ENCODE measurements at regions not wholly inside any gene's neighbourhood (a gene's known extent, or its start where the extent isn't known, plus 50 kb on each side); places are given as distances from the start of the nearest gene placed in this dataset.

DNA sequence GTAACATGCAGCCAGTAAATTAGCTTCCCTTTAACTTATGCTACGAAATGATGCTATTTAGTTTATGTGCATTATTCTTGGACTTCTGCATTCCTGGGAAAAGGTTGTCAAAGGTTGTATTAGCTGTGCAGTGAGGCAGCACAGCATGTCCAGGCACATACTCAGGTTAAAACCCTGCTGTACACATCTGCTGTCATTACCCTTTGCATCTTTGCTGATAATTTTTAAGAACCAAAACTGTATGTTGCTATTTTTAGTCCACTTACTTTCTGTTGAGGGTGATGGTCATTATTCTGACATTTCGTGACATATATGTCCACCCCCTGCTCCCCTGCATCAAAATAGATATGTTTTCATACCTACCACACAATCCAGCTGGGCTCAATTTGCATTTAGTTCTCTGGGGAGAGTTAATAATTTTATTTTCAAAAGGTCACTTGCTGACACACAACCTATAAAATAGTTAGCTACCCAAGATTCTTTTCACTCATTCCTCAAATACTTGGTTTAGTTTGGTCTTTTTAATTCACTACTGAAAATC, 142.5 kb upstream of the SPACA1 start:
- no peak for DNase-seq

DNA sequence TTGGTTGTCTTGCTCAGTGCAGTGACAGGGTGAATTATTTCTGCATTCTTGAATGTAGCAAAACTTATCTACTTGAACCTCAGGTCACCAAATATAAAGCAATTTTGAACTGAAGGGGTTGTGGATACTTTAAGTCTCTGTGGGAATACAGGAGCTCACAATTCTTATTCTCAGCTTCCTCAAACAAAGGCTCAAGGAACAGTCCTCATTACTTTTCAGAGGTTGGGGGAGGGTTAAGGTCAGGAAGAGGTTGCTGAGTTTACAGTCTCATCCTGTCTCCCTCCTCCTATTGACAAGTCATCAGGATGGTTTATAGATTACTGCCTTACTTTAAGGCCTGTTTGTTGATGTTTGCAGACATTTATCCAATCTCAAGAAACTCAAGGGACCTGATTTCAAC, 143.6 kb upstream of the SPACA1 start:
- no peak for DNase-seq

DNA sequence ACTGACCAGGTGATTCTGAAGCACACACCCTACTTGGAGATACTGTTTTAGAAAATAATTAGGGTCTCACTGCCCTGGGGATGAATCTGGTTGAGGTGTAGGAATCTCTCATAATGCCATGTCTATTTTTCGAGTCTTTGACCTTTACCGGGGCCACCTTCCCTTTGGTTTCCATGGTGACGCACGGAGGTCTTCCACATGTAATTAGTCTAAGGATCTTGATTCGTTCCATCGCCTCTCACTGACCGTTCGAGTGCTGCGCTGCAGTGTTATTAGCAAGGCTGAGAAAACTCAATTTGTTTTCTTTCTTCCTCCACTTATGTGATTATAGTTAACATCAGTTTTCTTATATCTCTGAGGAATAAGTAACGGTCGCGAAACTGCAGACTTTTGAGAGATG, 144.3 kb upstream of the SPACA1 start:
- no peak for DNase-seq

DNA sequence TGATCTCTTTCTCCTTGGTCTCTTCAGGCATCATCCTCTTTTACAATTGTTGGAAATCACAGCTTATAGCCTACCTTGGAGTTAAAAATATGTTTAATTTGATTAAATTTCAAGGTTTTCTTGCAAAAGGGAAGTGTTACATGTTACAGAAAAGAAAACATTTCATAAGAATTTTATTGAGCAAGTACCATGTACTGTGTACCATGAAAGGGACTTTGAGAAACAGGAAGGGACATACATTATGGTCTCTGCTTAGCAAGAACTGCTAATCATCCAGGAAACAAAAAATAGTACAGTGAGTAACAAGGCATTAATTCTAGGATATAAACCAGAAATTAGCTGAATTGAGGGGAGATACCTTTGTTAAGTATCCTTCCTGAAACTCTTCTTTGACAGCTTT, 145.3 kb upstream of the SPACA1 start:
- DNase-seq = no peak

DNA sequence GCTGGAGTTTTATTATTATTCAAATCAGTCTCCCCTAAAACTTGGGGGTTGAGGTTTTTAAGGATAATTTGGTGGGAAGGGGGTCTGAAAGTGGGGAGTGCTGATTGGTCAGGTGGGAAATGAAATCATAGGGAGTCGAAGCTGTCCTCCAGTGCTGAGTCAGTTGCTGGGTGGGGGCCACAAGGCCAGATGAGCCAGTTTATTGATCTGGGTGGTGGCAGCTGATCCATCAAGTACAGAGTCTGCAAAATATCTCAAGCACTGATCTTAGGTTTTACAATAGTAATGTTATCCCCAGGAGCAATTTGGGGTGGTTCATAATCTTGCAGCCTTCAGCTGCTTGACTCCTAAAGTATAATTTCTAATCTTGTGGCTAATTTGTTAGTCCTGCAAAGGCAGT, 146.0 kb upstream of the SPACA1 start:
- DNase-seq = no peak

DNA sequence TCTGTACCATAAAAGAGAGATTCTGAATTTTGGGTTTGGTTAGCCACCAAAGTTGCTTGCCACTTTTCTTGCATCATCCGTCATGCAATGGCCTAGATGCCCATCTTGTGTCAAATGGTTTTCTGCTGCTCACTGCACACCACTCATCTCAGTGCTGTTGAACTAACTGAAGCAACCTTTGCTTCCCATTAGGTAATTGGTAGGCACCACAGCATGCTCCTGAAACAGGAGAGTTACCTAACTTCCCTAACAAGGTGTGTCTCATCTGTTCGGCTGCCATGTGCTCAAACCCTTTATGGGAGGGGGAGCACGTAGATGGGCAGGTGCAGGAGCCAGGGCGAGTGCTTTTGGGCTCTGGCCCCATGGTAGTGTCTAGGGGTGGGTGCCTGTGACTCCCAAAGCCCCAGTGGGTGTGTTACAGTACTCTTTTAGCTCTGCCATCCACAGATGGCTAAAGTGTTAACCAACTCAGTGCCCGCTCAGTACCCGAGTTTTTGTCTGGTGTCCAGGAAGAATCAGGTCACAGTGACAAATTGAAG, 147.4 kb upstream of the SPACA1 start:
- no peak for DNase-seq

DNA sequence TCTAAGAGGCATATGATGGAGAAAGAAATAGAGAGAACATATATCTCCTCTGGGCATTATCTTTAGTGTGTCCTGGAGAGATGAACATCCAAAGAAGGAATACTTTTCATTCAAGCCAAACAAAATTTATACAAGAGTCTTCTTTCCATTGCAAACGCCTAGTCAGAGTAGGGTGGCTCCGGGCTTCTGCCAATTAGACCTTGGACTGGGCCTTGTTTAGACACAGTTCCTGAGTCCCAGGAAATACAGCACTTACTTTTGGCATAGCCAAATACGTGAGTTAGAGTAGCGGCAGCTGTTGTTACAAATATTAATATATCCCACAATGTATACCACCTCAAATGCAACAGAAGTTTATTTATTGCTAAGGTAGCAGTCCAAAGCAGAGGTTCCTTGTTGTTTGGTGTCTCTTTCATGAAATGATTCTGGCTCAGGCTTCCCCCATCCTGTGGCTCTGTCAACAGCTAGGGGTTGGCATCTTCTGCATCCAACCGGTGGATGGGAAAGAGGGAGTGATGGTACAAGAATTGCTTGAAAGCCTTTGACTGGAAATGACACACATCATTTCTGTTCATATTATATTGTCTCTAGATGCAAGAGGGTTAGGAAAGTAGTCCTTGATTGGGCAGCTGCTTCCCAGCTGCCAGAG, 148.0 kb upstream of the SPACA1 start:
- no peak for DNase-seq

DNA sequence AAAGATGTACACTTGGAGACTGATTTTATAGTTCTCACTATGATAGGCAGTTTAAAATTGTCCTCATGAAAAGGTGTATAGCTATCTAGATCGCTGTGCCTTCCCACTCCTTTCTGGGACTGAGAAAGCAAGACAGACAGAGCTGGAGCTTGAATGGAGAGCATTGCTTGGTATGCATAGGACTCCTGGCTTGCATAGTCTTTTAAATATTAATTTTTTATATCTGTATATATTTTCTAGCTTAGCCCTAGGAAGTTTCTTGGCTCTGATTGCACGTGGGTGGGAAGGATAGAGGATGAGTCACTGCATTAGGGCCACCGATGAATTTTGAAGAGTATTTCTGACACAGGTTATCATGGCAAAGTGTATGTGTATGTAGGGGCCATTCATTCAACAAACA, 150.0 kb upstream of the SPACA1 start:
- DNase-seq = no peak

DNA sequence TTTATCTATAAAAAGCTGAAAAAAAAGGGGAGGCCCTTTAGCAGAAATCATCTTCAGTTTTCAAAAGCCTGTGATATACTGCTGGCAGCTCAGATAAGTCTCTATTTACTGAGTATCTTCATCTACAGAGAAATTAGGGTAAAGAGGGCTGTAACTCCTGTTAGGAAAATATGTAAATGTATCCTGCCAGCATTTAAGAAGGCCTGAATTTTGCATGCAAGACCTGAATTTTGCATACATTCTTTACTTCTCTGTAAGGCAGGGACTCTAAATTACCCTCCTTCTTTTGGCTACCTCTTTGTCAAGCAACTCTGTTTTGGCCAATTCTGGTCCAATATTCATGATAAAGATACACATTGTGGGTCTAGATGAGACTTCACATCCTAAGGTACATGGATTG, 150.6 kb upstream of the SPACA1 start:
- DNase-seq = no peak

DNA sequence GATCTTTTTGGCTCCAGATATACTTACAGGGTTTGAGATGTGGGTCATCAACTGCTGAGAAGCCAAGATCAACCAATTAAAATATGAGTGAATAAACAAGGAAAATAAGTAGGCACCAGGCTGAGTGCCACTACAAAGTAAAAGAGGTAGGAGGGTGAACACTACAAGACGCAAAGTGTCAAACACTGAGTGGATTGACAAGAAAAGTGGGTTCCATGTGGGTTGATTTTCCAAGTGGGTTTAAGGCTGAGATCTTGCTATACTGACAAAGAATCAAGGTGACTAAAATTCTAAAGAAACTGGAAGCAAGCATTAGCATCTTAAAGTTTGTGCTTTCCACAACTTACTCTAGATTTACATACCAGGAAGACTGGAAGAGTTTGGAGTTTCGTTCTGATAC, 160.4 kb upstream of the SPACA1 start:
- no peak for DNase-seq

DNA sequence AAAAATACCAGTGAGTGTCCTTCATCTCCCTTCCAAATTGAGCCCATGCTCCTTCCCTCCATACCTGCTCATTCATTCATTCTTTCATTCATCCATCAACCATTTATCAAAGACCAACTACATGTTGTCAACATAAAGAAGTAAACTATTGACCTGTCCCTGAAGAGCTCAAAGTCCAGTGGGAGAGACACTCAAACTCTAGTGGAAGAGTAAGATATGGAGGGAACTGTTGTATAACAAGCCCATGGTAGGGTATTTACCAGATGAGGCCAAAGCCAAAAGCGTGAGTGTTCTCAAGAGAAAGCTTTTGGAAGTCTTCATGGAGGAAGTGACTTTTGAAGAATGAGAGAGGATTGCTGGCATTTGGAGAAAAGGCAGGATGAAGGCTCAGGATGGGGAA, 163.4 kb upstream of the SPACA1 start:
- no peak for DNase-seq

DNA sequence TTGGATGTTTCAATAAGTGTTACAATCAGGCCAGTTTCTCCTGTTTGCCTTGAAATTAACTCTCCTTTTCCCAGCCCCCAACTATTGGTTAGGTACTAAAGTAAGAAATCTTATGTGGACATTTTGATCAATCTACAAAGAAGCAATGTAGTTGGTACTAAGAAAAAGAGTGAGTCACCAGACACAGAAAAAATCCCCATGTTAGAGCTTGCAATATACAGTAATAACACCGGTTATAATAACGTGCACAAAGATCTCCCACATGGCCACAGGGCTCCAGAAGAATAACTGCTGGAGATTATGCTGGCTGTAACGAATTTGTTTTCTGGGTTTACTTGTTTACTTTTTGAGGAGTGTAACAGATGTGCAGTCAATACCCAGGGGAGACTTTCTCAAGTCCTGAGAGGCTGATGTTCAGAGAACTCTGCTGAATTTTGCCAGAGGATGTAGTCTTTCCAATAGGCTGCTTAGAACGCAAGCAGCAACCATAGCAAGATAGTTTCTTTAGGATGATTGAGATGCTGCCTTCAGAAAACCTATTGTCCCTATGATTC, 166.2 kb upstream of the SPACA1 start:
- no peak for DNase-seq

DNA sequence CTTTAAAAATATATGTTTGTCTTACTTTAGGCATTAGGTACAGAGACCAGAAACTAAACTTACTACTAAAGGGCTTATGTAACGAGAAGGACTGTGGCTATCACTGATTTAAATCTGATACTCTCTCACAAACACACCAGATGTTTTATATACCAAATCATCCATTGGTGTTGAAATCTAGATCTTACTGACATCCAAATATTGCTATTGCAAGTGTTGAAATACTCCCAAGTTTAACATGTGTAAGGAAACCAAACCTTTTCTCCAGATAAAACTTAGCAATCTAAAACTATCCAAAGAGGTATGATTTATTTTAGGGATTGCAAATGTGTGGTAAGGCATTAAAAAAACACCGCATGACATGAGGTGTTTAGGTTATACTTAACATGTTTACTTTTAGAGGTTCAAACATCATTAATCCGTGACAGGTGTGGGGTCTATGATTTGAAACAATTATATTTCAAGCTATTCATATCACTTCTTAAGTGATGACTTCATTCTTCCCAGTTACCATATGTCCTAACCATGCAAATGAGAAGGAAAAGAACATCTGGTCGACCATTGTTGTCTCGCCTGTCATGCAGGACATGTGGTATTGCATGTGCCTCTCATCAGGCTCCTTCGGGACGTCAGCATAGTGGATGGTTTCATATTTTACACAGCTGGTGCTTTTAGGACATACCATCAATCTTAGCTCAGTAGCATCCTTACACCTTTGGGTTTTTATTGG, 168.3 kb upstream of the SPACA1 start:
- no peak for DNase-seq

DNA sequence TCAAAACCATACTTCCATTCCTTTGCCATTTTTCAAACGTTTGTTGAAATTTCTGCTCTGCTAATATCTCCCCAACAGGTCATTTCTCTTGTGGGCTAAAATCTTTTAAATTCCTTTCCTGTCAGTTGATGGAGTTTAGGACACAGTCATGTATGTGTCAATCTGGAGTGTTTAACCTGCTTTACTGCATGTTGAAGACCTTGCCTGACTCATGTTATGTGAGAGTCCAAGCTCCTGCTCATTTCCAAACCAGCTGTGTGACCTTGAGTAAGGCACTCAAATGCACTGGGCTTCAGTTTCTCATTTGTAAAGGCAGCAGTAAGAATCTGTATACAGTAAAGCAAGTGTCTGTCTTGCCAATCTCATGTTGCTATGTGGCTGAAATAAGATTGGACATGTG, 171.9 kb upstream of the SPACA1 start:
- DNase-seq = no peak

DNA sequence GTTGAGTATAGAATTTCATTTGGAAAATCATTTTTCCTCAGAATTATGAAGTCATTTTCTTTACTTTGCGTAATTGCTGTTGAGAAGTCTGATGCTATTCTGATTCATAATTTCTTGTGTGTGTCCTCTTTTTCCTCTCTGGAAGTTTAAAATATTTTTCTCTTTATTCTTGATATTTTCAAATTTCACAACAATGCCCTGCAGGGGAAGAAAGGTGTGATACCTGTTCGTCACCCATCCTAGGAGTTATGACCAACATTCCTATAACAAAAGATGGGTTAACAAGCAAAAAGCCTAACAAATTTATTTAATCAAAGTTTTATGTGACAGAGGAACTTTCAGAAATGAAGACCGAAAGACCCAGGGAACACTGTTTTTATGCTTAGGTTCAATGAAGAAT, 171.5 kb upstream of the AKIRIN2 start:
- no peak for DNase-seq

DNA sequence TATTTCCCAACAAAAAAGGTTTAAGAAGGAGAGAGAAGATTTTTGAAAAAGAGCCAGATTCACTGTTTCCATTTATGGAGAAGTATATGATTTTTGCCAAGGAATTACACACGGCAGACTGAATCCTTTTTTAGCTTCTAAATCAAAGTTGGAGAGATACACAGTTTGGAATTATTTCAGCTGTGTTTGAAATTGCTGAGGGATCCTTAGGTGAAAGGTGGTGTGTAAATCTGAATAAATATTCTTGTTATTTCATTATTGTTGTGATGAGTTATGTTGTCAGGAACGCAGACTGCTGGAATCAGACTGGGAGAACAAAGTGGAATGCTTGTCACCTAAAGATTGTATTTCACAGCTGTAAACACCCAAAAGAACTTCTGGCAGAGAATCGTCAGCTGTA, 168.5 kb upstream of the AKIRIN2 start:
- DNase-seq = no peak

DNA sequence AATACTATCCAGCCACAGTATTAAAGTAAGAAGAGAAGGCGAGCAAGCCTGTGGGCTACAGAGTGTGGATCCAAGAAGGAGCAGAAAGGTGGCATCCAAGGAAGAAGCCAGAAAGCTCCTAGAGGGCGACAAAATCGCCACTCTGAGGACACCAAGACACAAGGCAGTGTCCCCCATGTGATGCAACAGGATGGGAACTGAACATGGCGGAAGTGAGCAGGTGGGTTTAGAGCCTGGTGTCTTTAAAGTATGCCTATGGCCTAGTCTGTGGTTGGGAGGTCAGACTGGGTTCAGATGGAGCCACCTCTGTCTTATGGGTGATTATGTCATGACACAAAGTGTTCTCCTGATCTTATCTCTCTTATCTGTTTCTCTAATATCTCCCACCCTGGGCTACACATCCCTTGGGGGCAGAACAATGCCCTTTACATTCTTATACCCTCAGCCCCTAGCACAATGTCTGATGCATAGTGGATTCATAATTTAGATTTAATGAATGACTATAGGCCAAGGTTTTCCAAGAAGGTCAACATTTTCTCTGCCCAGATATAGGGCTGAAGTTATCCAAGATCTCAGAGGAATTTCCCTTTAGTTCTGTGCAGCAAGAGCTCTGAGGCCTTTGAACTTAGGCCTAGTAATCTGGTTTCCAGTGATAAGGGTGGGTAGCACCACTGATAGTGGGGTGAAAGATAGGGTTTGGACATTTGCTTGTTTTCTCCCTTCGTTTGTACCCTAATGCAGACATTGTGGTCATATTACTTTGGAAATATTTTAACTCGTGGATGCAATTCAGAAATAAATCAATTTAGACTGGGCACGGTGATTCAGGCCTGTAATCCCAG, 167.3 kb upstream of the AKIRIN2 start:
- no peak for DNase-seq

DNA sequence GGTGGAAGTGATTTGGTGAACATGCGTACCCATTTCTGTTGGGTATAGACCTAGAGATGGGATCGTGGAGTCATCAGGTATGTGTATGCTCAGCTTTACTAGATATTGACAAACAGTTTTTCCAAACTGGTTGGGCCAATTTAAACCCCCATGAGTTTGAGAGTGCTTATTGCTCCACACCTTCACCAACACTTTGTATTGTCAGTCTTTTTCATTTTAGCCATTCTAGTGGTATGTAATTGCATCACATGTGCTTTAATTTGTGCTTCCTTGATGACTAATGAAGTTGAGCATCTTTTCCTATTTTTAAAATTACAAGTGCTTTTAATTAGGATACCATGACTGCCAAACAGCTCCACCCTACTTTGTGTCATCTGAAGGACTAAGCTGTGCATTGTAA, 158.9 kb upstream of the AKIRIN2 start:
- no peak for DNase-seq

DNA sequence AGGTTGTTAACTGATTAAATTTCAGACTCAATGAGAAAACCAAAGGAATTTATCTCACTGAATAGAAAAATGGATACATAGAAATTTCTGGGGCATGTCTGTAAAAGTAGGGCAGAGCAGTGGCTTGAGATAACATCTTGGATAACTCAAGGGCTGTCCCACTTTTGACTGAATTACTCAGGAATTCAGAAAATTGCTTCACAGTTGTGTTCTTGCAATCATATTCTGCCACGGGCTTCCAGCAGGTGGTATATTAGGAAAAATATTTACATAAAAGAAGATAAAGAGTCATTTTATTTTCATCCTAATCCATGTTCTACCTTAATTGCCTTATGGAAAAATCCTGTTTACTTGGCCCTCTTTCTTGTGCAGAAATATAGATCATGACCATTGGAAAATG, 156.4 kb upstream of the AKIRIN2 start:
- no peak for DNase-seq

DNA sequence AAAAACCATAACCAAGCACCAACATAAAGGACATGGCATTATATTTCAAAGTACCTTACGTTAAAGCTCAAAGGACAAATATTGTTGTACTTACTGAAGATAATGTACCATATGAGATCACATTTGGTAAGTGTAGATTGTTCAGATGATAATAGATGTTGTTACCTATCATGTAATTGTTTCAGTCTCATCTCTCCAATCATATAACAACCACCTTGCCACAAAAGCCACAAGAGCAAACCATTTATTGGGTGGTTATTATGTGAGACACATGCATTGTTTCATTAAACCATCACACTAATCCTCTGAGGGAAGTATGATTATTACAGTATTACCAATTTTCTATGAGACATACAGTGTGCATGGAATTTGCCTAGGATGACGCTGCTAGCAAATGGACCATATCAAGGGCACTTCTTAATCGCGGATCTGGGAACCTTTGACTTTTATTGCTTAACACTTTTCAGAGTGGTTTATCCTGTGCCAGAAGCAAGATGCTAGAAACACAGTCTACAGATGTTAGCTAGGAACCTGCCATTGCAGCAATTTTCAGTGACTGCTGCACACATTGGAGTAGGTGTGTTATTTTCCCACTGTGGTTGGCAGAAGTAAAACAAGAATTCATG, 149.8 kb upstream of the AKIRIN2 start:
- DNase-seq = no peak

DNA sequence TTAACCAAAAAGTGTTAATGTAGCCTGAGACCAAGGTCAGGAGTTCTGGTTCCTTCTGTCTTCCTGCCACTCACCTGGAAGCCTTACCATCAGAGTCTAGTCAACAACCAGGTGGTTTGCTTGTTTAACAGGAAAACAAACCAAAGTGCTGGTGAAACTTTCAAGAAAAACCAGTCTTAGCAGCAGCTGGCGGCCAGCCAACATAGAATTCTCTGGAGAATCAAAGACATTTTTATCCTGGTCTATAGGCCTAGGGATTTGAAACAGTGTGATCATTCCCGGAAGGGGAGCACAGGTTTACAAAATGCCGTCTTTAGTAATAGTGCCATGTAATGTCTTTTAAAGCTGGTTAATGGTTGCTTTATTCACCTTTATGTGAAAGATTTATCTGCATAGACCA, 146.6 kb upstream of the AKIRIN2 start:
- DNase-seq = no peak

DNA sequence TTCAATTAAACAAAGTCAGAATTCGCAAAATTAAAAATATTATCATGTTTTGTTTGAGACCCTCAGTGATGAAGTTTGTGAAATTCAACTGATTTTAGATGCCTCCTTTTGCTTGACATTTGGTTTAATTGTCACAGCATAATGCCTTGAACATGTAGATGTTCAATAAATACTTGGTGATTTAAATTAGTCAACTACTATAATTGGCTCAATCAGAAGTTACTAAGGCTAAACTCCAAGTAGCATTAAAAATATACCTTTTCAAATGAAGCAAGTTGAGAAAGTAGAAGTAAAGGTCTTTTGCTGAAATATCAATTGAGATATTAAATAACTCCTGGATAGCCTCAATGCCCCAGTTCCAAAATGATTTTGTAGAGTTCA, 145.8 kb upstream of the AKIRIN2 start:
- DNase-seq = no peak

All from NCI-H1092 treated with DMSO at 0.1 percent for 48 hours (cell line).